B cell (primary cell): ENCODE measurements at regions not wholly inside any gene's neighbourhood (a gene's known extent, or its start where the extent isn't known, plus 50 kb on each side); places are given as distances from the start of the nearest gene placed in this dataset.

Experiments used
- EZH2 ChIP-seq: IDR thresholded peaks from 2 replicates; pipeline ENCODE4 v1.6.1; 2012; ENCODE audit warnings: borderline replicate concordance, low read depth, mild to moderate bottlenecking, moderate library complexity, low read length; ENCODE audit not compliant: insufficient read depth, poor library complexity, severe bottlenecking
- TF ChIP-seq, protein P1 (sequence below): fragments of 200-600 bp; IDR thresholded peaks from one replicate; pipeline ENCODE4 v1.8.0; 2022; ENCODE audit warnings: antibody characterized with exemption, mild to moderate bottlenecking

DNA sequence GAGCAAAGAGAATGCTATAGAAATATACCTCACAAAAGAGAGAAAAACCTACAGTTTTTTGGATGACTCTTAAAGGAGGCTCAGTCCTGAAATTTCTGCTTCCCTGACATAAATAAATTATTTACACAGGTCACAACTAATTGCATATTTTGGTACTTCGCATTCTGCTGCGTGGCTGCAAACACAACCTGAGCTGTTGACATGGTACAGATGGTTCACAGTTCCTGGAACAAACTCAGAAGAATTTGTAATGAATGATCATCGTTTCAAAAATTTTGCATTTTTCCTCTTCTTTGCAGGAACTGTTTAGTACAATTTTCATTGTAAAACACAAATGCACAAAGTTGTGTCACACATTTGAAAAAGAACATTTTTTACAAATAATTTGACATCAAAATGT lies 313.7 kb upstream of the SYT1 start:
- TF ChIP-seq, protein P1, sequence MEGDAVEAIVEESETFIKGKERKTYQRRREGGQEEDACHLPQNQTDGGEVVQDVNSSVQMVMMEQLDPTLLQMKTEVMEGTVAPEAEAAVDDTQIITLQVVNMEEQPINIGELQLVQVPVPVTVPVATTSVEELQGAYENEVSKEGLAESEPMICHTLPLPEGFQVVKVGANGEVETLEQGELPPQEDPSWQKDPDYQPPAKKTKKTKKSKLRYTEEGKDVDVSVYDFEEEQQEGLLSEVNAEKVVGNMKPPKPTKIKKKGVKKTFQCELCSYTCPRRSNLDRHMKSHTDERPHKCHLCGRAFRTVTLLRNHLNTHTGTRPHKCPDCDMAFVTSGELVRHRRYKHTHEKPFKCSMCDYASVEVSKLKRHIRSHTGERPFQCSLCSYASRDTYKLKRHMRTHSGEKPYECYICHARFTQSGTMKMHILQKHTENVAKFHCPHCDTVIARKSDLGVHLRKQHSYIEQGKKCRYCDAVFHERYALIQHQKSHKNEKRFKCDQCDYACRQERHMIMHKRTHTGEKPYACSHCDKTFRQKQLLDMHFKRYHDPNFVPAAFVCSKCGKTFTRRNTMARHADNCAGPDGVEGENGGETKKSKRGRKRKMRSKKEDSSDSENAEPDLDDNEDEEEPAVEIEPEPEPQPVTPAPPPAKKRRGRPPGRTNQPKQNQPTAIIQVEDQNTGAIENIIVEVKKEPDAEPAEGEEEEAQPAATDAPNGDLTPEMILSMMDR, result no peak
- TF ChIP-seq EZH2, result no peak
